ENCODE measurements at regions not wholly inside any gene's neighbourhood (a gene's known extent, or its start where the extent isn't known, plus 50 kb on each side); places are given as distances from the start of the nearest gene placed in this dataset.

- no peak for TF ChIP-seq REST (IDR thresholded peaks at IDR 0.05; ENCODE audit: insufficient replicate concordance, low read depth)
- no peak overlapping the region for H3K4me3 ChIP-seq (replicated peaks; ENCODE audit: insufficient read depth, low read length)
- DNase-seq (ENCODE audit: low read depth in 1 of 2, low spot score in 1 of 2), result no peak
- H3K27ac ChIP-seq (replicated peaks), result no peak overlapping the region
- no peaks in the 10 kb centered on the region for H3K27me3 ChIP-seq (ENCODE audit: insufficient read depth, poor library complexity, severe bottlenecking)
These were observed 500.7 kb downstream of the CETN3 start for GRCh38 chr5:89908876-89909275.

GRCh38 chr5:89904442-89904841 lies 505.1 kb downstream of the CETN3 start:
- H3K27ac ChIP-seq (replicated peaks), result no peak overlapping the region
- H3K27me3 ChIP-seq (ENCODE audit: insufficient read depth, poor library complexity, severe bottlenecking), result no peaks in the 10 kb centered on the region
- TF ChIP-seq POLR2AphosphoS5 (IDR thresholded peaks at IDR 0.05; ENCODE audit: low read depth), result no peak
- DNase-seq (ENCODE audit: low read depth in 1 of 2, low spot score in 1 of 2), result no peak
- no peak overlapping the region for H3K4me3 ChIP-seq (replicated peaks; ENCODE audit: insufficient read depth, low read length)

GRCh38 chr5:89901983-89902382 lies 507.6 kb downstream of the CETN3 start:
- Histone ChIP-seq H3K4me3 (replicated peaks; ENCODE audit: insufficient read depth, low read length) (no peak overlapping the region), H3K27me3 (ENCODE audit: insufficient read depth, poor library complexity, severe bottlenecking) (no peaks in the 10 kb centered on the region), H3K27ac (replicated peaks) (no peak overlapping the region)
- DNase-seq (ENCODE audit: low read depth in 1 of 2, low spot score in 1 of 2), result no peak
- TF ChIP-seq POLR2AphosphoS5 (IDR thresholded peaks at IDR 0.05; ENCODE audit: low read depth) (no peak), SPI1 (IDR thresholded peaks at IDR 0.05; ENCODE audit: borderline replicate concordance, low read depth) (no peak), GABPA (IDR thresholded peaks at IDR 0.05; ENCODE audit: low read depth) (no peak), CTCF (IDR thresholded peaks at IDR 0.05; ENCODE audit: insufficient read depth, low read length) (no peak), REST (IDR thresholded peaks at IDR 0.05; ENCODE audit: insufficient replicate concordance, low read depth) (no peak)

- TF ChIP-seq GABPA (IDR thresholded peaks at IDR 0.05; ENCODE audit: low read depth) (no peak), POLR2AphosphoS5 (IDR thresholded peaks at IDR 0.05; ENCODE audit: low read depth) (no peak), SPI1 (IDR thresholded peaks at IDR 0.05; ENCODE audit: borderline replicate concordance, low read depth) (no peak), CTCF (IDR thresholded peaks at IDR 0.05; ENCODE audit: insufficient read depth, low read length) (no peak), REST (IDR thresholded peaks at IDR 0.05; ENCODE audit: insufficient replicate concordance, low read depth) (no peak)
- no peak for DNase-seq (ENCODE audit: low read depth in 1 of 2, low spot score in 1 of 2)
- no peak overlapping the region for H3K4me3 ChIP-seq (replicated peaks; ENCODE audit: insufficient read depth, low read length)
- H3K27me3 ChIP-seq (ENCODE audit: insufficient read depth, poor library complexity, severe bottlenecking), result no peaks in the 10 kb centered on the region
- H3K27ac ChIP-seq (replicated peaks), result no peak overlapping the region
These were observed 508.2 kb downstream of the CETN3 start for GRCh38 chr5:89901346-89901745.
